ENCODE measurements at regions not wholly inside any gene's neighbourhood (a gene's known extent, or its start where the extent isn't known, plus 50 kb on each side); places are given as distances from the start of the nearest gene placed in this dataset.

GRCh38 chr6:33921745-33922144 is 117.9 kb upstream of the MLN start:
- no peak for TF ChIP-seq CTCF (IDR thresholded peaks at IDR 0.05; ENCODE audit: low read depth, low read length)
- no peaks in the 10 kb centered on the region for H3K4me1 ChIP-seq (ENCODE audit: low read depth)

GRCh38 chr6:33918175-33918695 is 114.4 kb upstream of the MLN start:
- Histone ChIP-seq H3K4me1 (ENCODE audit: low read depth) (no peaks in the 10 kb centered on the region), H3K27ac (no peak overlapping the region), H3K4me3 (no peak overlapping the region), H3K9me3 (ENCODE audit: low read depth) (no peaks in the 10 kb centered on the region), H3K36me3 (no peaks in the 10 kb centered on the region), H3K27me3 (peaks cover 14% of the 10 kb centered on the region)
- peak in 1 of 2 donors; percentile 34 for DNase-seq (ENCODE audit: low read depth in 1 of 2, low spot score in 1 of 2)
- no peak for TF ChIP-seq CTCF (IDR thresholded peaks at IDR 0.05; ENCODE audit: low read depth, low read length)

More at GRCh38 chr6:33921745-33922144, 117.9 kb upstream of the MLN start:
- peaks cover 3% of the 10 kb centered on the region for H3K27me3 ChIP-seq
- H3K9me3 ChIP-seq (ENCODE audit: low read depth), result no peaks in the 10 kb centered on the region
- H3K36me3 ChIP-seq, result no peaks in the 10 kb centered on the region
- DNase-seq (ENCODE audit: low read depth in 1 of 2, low spot score in 1 of 2), result no peak
- no peak overlapping the region for H3K4me3 ChIP-seq
- H3K27ac ChIP-seq, result no peak overlapping the region

- TF ChIP-seq CTCF (IDR thresholded peaks at IDR 0.05; ENCODE audit: low read depth, low read length), result no peak
- Histone ChIP-seq H3K27me3 (peaks cover 14% of the 10 kb centered on the region), H3K4me3 (no peak overlapping the region)
Measured at GRCh38 chr6:33915134-33915533, 111.3 kb upstream of the MLN start.

DNA sequence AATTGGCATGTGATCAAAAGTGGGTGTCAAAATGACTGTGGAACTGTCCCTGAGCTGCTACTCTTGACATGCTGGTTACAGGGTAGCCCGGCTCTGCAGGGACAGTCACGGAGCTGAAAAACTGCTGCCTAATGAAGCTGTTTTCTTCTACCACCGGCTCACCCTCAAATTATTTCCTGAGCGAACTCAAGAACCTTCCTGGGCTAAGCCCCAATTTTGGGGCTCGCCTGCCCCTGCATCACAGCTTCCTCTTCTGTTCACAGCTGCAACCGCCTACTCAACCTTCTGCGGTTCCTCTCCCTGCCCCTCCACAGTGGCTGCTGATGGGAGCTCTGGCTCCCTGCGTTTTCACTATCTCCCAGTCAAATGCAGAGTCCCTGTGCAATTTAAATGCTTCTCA is 110.8 kb upstream of the MLN start:
- no peak for DNase-seq (ENCODE audit: low read depth in 1 of 2, low spot score in 1 of 2)
- peaks cover 11% of the 10 kb centered on the region for H3K27me3 ChIP-seq
- no peaks in the 10 kb centered on the region for H3K36me3 ChIP-seq
- TF ChIP-seq CTCF (IDR thresholded peaks at IDR 0.05; ENCODE audit: low read depth, low read length), result no peak
- H3K27ac ChIP-seq, result no peak overlapping the region
- peaks cover 6% of the 10 kb centered on the region for H3K4me1 ChIP-seq (ENCODE audit: low read depth)
- H3K9me3 ChIP-seq (ENCODE audit: low read depth), result no peaks in the 10 kb centered on the region
- no peak overlapping the region for H3K4me3 ChIP-seq

More at GRCh38 chr6:33915134-33915533, 111.3 kb upstream of the MLN start:
- Histone ChIP-seq H3K9me3 (ENCODE audit: low read depth) (no peaks in the 10 kb centered on the region), H3K36me3 (no peaks in the 10 kb centered on the region), H3K27ac (no peak overlapping the region), H3K4me1 (ENCODE audit: low read depth) (peaks cover 3% of the 10 kb centered on the region)
- peak in 1 of 2 donors; percentile 14 for DNase-seq (ENCODE audit: low read depth in 1 of 2, low spot score in 1 of 2)

DNA sequence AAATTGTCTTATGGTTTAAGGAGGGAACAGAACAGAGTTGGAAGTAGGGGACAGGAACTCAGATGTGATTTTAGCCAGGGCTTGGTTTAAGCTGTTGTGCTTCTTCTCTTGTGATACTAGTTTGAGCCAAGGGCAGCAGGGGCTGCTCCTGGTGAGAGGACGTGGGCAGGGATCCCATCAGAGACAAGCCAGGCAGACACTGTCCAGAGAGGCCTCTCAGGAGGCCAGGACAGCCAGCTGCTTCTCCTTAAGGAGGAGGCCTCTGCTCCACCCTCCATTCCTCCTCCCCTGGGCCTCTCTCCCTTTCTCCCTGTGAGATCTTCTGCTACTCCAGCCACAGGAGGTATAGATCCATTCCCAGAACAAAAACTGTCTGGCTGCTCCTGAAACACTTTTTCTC is 108.4 kb upstream of the MLN start:
- no peak for TF ChIP-seq CTCF (IDR thresholded peaks at IDR 0.05; ENCODE audit: low read depth, low read length)

More for the DNA sequence above, 108.4 kb upstream of the MLN start:
- H3K4me3 ChIP-seq, result no peak overlapping the region
- H3K27me3 ChIP-seq, result peaks cover 11% of the 10 kb centered on the region
- no peaks in the 10 kb centered on the region for H3K9me3 ChIP-seq (ENCODE audit: low read depth)
- DNase-seq (ENCODE audit: low read depth in 1 of 2, low spot score in 1 of 2), result no peak
- H3K36me3 ChIP-seq, result no peaks in the 10 kb centered on the region
- peaks cover 8% of the 10 kb centered on the region for H3K4me1 ChIP-seq (ENCODE audit: low read depth)
- no peak overlapping the region for H3K27ac ChIP-seq
